SKM-1 treated with dmso at 0.1 percent for 144 hours (cell line): ENCODE measurements at regions not wholly inside any gene's neighbourhood (a gene's known extent, or its start where the extent isn't known, plus 50 kb on each side); places are given as distances from the start of the nearest gene placed in this dataset.
"Not testable (repeated sequence)": the region's sequence is repeated elsewhere in the genome, so short reads cannot be mapped to it uniquely, and the experiment has no call there.

ENCODE experiments used
- DNase-seq: peaks from one replicate; lab custom pipeline; 2025; ENCODE audit not compliant: unreplicated experiment; lab: John Stamatoyannopoulos, UW

DNA sequence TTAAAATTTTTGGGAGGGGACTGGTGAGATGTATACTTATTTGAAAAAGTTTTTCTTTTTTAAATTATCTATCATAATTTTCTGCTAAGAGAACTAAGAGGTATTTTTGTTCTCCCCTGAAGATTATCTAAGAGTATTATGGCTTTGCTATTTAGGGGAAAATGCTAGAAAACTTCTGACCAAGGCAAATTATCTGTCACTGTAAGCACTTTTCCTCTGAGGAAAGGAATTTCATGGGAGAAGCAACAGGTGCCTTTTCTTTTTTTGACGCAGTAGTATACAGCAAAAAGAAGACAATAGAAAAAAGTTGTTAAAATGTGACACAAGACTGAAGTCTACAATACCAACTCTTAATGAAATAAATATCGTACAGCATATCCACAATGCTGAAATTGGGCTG, 201.6 kb upstream of the NANOGP8 start:
- DNase-seq = no peak

DNA sequence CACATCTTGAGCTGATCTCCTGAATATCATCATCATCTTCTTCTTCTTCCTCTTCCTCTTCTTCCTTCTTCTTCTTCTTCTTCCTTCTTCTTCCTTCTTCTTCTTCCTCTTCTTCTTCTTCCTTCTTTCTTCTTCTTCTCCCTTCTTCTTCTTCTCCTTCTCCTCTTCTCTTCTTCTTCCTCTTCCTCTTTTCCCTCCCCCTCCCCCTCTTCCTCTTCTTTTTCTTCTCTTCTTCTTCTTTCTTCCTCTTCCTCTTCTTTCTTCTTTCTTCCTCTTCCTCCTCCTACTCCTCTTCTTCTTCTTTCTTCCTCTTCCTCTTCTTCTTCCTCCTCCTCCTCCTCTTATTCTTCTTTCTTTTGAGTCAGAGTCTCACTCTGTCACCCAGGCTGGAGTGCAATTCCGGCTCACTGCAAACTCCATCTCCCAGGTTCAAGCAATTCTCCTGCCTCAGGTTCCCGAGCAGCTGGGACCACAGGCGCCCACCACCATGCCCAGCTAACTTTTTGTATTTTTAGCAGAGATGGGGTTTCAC, 197.9 kb upstream of the NANOGP8 start:
- no peak for DNase-seq

DNA sequence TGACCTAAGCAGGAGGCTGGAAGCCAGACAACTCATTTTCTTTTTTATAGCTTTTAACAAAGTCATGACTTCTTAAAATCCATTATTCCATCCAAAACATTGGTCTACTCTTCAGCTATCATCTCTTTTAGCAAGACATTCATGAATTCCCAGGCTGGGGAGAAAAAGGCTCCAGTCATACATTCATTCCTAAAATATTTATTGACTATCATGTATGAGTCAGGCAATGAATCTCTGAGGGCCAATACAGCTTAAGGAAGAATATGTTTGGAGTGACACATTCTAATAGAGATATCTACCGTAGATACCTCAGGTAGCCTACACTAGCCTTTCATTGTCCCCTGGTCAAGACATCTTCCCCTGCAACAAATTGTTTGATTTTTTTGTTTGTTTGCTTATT, 196.4 kb upstream of the NANOGP8 start:
- DNase-seq = no peak

DNA sequence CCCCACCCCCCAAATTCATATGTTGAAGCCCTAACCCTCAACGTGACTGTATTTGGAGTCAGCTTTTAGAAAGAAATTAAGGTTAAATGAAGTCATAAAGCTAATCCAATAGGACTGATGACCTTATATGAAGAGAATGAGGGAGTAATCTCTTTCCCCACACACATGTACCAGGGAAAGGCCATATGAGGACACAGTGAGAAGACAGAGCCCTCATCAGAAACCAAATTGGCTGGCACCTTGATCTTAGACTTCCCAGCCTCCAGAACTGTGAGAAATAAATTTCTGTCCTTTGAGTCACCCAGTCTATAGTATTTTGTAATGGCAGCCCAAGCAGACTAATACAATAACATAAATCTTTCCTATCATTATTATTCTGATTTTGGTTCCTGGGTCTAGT, 194.7 kb upstream of the NANOGP8 start:
- no peak for DNase-seq

DNA sequence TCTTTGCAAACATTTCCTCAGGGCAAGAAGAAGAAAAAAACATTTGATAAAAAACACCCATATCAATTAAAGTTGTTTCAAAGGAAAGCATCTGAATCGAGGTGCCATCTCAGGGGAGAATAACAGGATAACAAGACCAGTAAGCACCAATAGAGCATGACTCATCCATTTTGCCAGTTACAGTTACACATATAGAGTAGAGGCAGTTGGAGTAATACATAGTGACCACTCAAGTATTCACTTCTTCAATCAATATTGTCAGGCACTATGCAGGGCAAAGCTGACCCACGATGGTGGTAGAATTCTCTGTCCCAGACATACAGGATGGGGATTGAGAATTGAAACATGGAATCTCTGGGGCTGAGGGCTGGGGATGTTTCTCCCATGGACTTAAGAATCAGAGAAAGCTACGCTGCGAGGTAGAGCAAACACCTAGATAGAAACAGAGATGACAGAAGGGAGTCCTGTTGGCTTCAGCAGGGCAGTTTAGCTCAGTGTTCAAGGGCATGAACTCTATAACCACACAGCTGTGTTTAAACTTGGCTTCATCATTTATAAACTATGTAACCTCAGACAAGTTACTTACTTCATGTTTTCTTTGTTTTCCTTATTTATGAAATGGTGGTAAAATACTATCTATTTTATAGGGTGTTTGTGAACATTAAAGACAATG, 186.4 kb upstream of the NANOGP8 start:
- DNase-seq = no peak

DNA sequence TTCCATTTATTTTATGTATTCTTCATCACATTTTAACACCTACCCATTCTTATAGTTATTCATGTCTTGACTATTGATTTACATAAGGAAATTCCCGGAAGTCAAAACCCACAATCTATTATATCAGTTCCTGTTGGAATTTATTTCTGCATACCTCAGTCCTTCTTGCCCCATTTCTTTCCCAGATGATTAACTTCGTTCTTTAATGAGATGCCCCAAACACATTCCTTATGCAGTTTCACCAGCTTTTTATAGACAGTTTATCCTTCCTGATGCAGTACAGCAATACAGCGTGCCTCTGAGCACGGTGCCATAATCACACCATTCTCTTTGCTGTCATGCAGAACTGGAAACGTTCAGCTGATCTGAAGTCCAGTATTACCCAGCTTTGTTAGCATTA, 175.8 kb upstream of the NANOGP8 start:
- no peak for DNase-seq

DNA sequence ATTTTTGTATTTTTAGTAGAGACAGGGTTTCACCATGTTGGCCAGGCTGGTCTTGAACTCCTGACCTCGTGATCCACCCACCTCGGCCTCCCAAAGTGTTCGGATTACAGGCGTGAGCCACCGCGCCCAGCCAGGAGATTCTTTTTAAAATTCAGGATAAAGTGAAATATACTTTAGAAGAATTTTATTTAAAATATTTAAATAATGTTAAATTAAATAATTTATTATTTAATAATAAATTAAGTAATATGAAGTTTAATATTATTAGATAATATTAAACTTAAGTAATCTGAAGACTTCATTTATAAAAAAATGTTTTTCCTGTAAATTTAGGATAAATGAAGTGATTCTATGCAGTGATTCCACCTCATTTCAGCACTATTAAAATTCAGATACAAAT, 175.2 kb upstream of the NANOGP8 start:
- DNase-seq = not testable (repeated sequence)

DNA sequence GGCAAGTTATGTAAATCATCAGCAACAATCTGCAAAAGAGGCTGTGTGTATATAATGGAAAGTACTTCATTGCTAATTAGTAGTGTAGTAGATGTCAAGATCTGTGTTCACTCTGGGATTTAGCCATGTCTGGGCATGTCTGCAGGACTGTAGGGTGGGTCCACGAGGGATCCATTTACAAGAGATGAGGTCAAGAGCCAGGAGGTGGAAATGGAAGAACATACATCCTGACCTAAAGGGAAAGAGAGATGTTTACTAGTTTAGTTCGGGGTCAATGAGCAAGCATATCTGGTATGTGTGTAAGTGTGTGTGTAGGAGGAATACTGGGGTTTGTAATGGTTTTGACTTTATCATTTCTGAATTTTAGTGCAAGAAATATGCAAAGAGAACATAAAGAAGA, 171.5 kb upstream of the NANOGP8 start:
- no peak for DNase-seq

DNA sequence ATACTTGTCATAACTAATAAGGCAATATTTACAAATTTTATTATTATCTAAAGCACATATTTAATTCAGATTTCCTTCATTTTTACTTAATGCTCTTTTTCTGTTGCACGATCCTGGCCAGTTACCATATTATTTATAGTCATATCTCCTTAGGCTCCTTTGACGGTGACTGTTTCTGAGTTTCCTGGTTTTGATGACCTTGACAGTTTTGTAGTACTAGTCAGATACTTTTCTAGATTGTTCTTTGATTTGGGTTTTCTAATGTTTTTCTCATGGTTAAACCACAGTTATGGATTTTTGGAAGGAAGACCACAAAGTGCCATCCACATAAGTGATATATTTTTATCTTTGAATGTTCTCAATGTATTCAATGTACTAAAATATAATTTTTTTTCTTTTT, 171.0 kb upstream of the NANOGP8 start:
- no peak for DNase-seq

DNA sequence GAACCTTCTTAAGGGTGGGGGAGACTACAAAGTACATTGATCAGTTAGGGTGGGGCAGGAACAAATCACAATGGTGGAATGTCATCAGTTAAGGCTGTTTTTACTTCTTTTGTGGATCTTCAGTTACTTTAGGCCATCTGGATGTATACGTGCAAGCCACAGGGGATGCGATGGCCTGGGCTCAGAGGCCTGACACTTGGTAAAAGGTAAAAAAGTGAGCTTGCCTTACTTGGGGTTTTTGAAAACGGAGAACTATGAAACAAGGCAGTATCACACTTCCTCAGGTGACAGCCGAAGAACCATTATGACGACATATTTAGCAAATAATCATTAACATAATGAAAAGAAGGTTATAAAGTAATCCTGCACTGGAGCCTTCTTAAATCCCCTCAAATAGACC, 169.8 kb upstream of the NANOGP8 start:
- not testable (repeated sequence) for DNase-seq

DNA sequence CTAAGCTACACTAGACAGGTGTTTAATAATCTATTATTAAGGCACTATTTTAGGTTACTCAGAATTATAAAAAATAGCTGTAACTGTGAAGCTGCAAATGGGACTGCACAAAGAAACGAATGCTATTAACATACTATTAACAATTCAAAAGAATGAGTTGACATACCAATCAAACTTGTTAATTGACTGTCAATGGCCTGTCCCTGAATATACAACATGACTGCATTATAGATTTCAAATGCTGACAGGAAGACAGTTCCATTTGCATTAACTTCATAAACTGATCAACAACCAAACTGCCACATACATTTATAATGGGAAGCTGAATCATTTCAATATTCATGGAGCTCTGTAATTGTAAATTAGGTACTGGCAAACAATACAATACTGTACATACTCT, 169.0 kb upstream of the NANOGP8 start:
- DNase-seq = no peak

DNA sequence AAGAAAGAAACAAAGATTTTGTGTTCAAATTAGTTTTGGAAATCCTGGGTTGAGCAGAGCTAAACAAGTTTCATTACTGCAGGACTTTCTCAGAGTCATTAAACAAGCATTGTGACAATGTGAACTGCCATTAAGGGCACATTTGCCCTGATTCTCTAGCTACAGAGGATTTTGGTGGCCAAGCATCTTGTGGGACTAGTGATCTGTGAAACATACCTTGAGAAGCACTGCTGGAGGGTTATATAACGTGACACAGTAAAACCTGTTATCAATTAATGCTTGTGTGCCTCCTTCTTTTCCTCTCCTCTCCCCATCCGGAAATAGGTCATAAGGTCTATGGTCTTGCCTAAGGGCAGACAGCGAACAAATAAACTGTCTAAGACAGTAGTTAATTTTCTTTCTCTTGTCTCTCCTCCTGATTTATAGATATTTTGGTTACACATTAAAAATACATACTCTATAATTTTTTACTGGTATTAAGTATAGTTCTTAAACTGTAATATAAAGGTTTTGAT, 167.3 kb upstream of the NANOGP8 start:
- DNase-seq = no peak

DNA sequence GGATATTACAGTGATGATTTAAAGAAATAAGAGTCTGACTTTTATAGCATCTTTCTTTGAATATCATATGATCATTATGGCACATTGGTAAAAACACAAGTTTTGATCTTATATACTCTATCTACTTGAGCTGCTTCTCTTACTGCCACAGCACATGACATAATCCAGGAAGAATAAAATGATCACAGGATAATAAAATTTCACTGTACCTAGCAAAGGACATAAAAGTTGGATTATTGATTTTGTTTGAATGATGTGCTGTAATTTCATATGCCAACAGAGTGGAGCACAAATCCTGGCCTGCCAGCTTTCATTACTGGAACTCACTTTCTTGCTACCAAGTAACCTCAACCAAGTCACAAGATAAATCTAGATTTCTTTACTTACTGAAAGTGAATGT, 162.1 kb upstream of the NANOGP8 start:
- DNase-seq = no peak

DNA sequence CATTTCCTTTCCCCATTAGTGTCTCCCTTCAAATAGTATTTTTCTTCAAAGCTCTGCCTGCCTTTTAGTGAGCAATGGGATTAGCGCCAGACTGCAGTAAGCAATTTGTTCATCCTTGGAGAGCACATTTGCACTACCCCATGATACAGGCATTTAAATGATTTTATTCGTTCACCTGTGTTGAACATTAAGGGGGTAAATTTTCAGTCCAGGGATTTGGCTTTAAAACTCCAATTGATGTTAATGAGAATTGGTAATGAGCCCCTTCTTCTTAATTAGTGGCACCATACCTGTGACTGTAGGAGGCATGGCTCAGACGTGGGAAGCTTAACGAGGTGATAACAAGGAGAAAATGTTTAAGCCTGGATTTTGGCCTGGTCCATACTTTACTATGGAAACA, 161.4 kb upstream of the NANOGP8 start:
- DNase-seq = no peak

DNA sequence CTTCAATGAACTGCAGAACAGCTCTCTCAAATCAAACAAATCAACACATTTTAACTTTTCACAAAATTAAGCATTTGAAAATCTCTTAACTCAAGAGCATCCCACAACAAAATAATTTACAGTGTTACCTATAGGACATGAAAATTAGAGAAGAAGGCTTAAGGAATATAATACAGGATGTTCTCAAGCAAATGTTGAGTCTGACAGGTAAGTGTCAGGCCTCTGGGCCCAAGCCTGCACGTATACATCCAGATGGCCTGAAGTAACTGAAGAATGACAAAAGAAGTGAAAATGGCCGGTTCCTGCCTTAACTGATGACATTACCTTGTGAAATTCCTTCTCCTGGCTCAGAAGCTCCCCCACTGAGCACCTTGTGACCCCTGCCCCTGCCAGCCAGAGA, 160.6 kb upstream of the NANOGP8 start:
- DNase-seq = not testable (repeated sequence)

DNA sequence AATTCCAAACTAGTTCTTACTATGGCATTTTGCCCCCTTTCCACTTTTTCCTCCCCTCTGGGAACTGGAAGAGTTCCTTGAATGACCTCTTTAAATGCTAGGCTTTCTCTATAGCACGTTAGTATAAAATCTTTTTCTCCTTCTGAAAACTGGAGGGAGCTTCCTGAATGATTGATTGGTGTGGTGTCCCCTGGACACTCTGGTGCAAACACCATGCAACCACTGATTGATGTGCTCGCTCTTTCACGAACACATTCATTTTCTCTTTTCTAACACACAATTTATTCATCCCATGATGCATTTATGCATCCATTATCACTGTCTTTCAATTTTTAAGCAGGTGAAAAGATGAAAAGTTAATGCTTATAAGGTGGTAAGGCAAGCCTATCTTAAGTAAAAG, 159.1 kb upstream of the NANOGP8 start:
- no peak for DNase-seq

DNA sequence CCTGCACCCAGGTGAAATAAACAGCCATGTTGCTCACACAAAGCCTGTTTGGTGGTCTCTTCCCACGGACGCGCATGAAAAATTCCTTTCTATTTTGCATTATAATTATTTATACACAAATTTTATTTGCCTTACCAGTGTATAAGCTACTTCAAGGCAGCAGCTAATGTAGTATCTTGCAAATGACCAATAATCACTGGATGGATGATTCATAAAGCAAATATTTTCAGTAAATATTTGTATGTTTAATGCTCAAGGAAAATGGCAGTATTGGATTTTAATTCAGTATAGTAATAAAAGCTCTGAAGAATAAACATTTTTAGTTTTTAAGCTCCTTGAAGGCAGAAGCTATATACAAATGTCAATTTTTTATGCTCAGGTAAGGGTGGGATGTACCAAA, 158.7 kb upstream of the NANOGP8 start:
- DNase-seq = no peak

DNA sequence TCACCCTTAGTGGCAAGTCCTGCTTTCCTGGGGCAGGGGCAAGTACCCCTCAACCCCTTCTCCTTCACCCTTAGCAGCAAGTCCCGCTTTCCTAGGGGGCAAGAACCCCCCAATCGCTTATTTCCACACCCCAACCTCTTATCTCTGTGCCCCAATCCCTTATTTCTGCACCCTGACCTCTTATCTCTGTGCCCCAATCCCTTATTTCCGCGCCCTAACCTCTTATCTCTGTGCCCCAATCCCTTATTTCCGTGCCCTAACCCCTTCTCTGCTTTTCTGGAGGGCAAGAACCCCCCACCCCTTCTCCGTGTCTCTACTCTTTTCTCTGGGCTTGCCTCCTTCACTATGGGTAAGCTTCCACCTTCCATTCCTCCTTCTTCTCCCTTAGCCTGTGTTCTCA, 154.6 kb upstream of the NANOGP8 start:
- DNase-seq = not testable (repeated sequence)

DNA sequence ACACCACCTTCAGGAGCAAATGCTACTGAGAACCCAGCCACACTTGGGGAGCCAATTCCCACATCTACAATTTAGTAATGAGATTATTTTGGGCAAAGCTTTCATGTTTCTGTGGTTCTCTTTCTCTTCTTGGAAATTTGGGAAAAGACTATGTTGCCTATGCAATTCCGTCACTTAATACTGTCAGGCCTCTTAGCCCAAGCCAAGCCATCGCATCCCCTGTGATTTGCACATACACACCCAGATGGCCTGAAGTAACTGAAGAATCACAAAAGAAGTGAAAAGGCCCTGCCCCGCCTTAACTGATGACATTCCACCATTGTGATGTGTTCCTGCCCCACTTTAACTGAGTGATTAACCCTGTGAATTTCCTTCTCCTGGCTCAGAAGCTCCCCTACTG, 153.4 kb upstream of the NANOGP8 start:
- not testable (repeated sequence) for DNase-seq

DNA sequence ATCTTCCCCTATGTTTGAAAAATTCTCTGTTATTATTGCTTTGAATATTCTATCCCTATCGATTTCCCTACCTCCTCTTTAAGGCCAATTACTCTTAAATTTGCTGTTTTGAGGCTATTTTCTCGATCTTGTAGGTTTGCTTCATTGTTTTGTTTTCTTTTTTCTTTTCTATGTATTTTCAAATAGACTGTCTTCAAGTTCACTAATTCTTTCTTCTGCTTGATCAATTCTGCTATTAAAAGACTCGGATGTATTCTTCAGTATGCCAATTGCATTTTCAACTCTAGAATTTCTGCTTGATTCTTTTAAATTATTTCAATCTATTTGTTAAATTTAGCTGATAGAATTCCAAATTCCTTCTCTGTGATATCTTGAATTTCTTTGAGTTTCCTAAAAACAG, 144.0 kb upstream of the NANOGP8 start:
- DNase-seq = no peak

DNA sequence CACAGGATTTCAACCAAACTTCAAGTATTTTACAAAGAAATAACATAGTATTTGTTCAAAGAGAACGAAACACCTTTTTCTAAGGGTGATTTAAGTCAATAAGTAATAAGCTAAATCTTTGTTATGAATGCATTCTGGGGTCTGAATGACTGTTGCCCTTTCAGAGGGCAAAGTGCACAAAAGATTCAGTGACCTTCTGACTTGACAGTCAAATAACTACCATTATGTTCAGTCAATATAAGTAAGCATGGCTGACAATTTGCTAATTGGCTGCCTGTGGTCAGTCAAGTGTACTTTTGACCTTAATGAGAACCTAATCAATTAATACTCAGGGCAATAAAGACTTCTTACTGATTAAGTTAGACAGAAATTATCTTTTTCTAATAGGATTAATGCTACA, 133.1 kb upstream of the NANOGP8 start:
- no peak for DNase-seq

DNA sequence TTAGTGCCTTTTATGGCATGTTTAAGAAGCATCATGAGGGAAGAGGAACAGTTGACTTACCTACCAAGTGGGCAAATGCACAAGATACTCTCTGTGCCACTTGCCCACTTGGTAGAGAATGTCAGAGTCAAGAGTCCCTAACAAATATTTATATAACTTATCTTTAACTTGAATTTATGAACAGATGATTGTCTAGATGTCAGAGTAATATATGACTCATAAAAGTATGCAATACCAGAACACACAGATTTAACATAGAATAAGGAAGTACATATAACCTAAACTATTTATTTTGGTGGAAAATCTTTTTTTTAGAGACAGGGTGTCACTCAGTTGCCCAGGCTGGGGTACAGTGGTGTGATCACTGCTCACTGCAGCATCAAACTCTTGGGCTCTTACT, 130.0 kb upstream of the NANOGP8 start:
- no peak for DNase-seq

DNA sequence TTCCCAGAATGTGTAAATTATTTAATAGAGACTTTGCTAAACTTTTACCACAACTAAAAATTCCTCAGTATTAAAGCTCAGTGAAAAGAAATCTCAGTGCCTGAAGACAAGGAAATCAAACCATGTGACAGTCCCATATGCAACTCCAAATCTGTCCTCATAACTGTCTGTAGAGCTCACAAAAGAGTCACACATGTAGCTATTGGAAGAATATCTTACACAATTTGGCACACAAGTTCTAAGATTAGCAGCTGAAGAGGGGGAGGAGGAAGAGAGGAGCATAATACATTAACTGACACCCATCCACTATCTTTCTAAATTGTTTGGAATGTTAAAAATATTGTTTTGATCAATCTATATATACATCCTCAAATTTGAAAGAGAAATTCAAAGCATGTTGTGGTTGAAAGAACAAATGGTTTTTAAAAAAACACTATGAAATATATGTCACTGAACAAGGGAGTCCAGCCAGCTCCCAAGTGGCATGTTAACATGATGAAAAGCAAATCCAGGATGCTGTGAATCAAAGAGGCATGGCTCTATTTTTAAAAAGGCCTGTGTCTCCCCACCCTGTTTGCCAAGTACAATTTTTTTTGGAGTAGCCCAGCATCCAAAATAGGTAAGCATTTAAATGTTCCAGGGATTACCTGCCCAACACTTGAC, 126.3 kb upstream of the NANOGP8 start:
- no peak for DNase-seq
